Thoracic aorta (tissue), 2 donors: ENCODE measurements at regions not wholly inside any gene's neighbourhood (a gene's known extent, or its start where the extent isn't known, plus 50 kb on each side); places are given as distances from the start of the nearest gene placed in this dataset.

ENCODE experiments used
- ATAC-seq: fragments of 150-250 bp; one replicate; pipeline ENCODE4 v1.8.0; 2017; ENCODE audit warnings: low read depth; ENCODE audit not compliant: insufficient number of reproducible peaks, low FRiP score
- DNase-seq: peaks from one replicate; pipeline ENCODE4 v3.0.0-alpha.2; 2020; ENCODE audit warnings: low spot score
- H3K27ac ChIP-seq, 2 donors: fragments of 200-600 bp; sonication (generic); 1 replicate in 1 of 2; 2 replicates in 1 of 2; pipeline ENCODE4 v1.5.1; 2016; ENCODE audit warnings: mild to moderate bottlenecking in 2 of 2, moderate library complexity in 2 of 2
- H3K27me3 ChIP-seq: fragments of 200-600 bp; sonication (generic); replicated peaks from 2 replicates; pipeline ENCODE4 v1.6.0; 2016; ENCODE audit warnings: mild to moderate bottlenecking; ENCODE audit not compliant: insufficient read depth
- H3K36me3 ChIP-seq: fragments of 200-600 bp; sonication (generic); one replicate; pipeline ENCODE4 v1.5.1; 2016
- H3K4me1 ChIP-seq, 2 donors: fragments of 200-600 bp; sonication (generic); 1 replicate in 1 of 2; 2 replicates in 1 of 2; pipeline versions ENCODE4 v1.5.1 to v1.6.0; 2016; ENCODE audit warnings: low read depth in 2 of 2, mild to moderate bottlenecking in 1 of 2; ENCODE audit not compliant: control insufficient read depth in 1 of 2
- H3K4me3 ChIP-seq: fragments of 200-600 bp; sonication (generic); 2 replicates; pipeline ENCODE4 v1.5.1; 2016; ENCODE audit warnings: mild to moderate bottlenecking
- H3K9me3 ChIP-seq: fragments of 200-600 bp; sonication (generic); 2 replicates; pipeline ENCODE4 v1.5.1; 2016
- TF ChIP-seq, protein P1 (sequence below): fragments of 200-600 bp; sonication (generic); IDR thresholded peaks from one replicate; pipeline ENCODE4 v1.5.1; 2019; ENCODE audit warnings: antibody characterized with exemption

DNA sequence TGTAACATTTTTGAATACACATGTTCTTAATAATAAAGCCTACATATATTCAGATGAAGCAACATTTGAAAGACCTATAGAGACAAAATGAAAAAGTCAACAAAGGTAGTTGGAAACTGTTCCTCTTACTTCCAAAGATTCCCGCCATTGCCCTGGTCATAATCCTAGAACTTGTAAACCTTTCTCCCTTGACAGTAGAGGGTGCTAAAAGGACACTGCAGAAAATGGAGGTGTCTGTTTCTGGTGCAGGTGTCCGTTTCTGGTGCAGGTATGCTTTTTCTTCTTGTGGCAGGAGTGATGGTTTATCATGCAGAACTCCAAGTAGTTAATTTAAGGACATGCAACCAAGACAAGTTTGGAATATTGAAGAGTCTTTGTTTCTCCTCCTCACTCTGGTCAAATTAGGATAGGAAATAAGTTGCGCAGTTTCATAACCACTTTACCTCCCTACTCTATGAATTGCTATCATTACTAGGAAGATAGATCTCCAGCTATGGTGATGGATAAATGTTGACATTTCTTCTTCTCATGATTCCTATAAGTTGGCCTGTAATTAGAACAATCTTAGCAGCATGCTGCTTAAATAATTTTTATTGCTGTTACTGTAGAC, 56.0 kb upstream of the FAM174A start:
- no peaks in the 10 kb centered on the region for H3K9me3 ChIP-seq
- H3K4me1 ChIP-seq = no peaks in the 10 kb centered on the region
- ATAC-seq = no peak
- no peak for DNase-seq
- no peaks in the 10 kb centered on the region for H3K36me3 ChIP-seq
- TF ChIP-seq, protein P1, sequence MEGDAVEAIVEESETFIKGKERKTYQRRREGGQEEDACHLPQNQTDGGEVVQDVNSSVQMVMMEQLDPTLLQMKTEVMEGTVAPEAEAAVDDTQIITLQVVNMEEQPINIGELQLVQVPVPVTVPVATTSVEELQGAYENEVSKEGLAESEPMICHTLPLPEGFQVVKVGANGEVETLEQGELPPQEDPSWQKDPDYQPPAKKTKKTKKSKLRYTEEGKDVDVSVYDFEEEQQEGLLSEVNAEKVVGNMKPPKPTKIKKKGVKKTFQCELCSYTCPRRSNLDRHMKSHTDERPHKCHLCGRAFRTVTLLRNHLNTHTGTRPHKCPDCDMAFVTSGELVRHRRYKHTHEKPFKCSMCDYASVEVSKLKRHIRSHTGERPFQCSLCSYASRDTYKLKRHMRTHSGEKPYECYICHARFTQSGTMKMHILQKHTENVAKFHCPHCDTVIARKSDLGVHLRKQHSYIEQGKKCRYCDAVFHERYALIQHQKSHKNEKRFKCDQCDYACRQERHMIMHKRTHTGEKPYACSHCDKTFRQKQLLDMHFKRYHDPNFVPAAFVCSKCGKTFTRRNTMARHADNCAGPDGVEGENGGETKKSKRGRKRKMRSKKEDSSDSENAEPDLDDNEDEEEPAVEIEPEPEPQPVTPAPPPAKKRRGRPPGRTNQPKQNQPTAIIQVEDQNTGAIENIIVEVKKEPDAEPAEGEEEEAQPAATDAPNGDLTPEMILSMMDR = no peak
- no peak overlapping the region for H3K4me3 ChIP-seq
- H3K27ac ChIP-seq = no peak overlapping the region
- H3K27me3 ChIP-seq = no peaks in the 10 kb centered on the region

DNA sequence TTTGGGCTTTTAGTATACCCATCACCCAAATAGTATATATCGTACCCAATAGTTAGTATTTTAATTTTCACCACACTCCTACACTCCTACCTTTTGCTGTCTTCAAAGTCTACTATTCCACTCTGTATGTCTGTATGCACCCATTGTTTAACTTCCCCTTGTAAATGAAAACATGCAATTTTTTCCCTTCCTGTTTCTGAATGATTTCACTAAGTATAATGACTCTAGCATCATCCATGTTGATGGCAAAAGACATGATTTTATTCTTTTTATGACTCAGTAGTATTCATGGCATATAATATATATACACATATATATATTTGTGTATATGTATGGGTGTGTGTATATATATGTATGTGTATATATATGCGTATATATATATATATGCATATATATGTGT, 63.1 kb upstream of the FAM174A start:
- H3K36me3 ChIP-seq = no peaks in the 10 kb centered on the region
- DNase-seq (no peak), ATAC-seq (no peak)
- no peaks in the 10 kb centered on the region for H3K9me3 ChIP-seq
- no peak overlapping the region for H3K27ac ChIP-seq
- no peak overlapping the region for H3K4me3 ChIP-seq
- H3K4me1 ChIP-seq = no peaks in the 10 kb centered on the region
- TF ChIP-seq, protein P1 = no peak
- H3K27me3 ChIP-seq = no peaks in the 10 kb centered on the region

DNA sequence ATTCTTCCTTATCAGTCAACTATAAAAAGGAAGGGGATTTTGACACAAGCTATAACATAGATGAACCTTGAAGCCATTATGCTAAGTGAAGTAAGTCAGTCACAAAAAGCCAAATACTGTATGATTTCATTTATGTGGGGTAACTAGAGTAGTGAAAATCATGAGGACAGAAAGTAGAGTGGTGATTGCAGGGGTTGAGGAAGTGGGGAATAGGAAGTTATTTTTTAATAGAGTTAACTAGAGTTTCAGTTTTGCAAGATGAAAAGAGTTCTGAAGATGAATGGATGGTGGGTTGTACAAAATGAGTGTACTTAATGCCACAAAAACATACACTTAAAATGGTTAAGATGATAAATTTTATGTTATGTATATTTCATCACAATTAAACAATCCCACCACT, 65.4 kb upstream of the FAM174A start:
- Histone ChIP-seq H3K27ac (no peak overlapping the region), H3K36me3 (no peaks in the 10 kb centered on the region), H3K9me3 (no peaks in the 10 kb centered on the region), H3K4me3 (no peak overlapping the region), H3K27me3 (no peaks in the 10 kb centered on the region), H3K4me1 (no peaks in the 10 kb centered on the region)
- TF ChIP-seq, protein P1 = no peak
- ATAC-seq (no peak), DNase-seq (no peak)

DNA sequence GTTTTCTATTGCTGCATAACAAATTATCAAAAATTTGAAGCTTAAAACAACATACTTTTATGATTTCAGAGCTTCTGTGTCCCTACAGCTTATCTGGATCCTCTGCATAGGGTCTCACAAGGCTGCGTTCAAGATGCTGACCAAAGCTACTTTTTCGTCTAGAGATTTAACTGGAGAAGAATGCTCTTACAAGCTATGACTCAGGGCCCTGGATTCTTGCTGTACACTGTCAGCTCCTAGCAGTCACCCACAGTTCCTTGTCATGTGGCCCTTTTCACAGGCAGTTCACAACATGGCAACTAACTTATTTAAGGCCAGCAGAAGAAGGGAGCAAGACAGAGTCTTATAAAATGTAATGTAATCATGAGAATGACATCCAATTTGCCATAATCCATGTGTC, 70.8 kb upstream of the FAM174A start:
- Histone ChIP-seq H3K27ac (no peak overlapping the region), H3K27me3 (no peaks in the 10 kb centered on the region), H3K4me1 (no peaks in the 10 kb centered on the region), H3K36me3 (no peaks in the 10 kb centered on the region), H3K9me3 (no peaks in the 10 kb centered on the region), H3K4me3 (no peak overlapping the region)
- DNase-seq (no peak), ATAC-seq (no peak)
- TF ChIP-seq, protein P1 = no peak

DNA sequence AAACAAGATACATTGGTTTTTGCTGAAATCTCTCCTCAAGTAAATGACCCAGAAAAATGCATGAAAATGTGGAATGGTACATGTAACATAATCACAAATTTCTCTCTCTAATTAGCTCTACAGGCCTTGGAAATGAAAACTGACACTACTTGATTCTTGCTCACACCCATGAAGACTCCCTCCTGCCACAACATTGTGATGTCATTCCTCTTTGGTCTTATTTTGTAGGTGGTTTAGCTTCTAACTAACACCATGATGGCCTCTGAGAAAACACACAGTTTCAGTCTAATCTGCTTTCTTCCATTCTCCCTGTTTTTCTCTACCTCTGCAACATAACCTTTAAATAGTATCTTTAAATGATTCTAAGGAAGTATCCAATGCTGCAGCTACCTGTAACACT, 78.6 kb upstream of the FAM174A start:
- TF ChIP-seq, protein P1 = no peak
- H3K27ac ChIP-seq = no peak overlapping the region
- no peak overlapping the region for H3K4me3 ChIP-seq
- no peaks in the 10 kb centered on the region for H3K9me3 ChIP-seq
- H3K36me3 ChIP-seq = no peaks in the 10 kb centered on the region
- no peak for ATAC-seq
- DNase-seq = no peak
- H3K4me1 ChIP-seq = no peaks in the 10 kb centered on the region
- no peaks in the 10 kb centered on the region for H3K27me3 ChIP-seq
